NOMO-1 treated with dmso at 0.1 percent for 144 hours (cell line): ENCODE measurements at regions not wholly inside any gene's neighbourhood (a gene's known extent, or its start where the extent isn't known, plus 50 kb on each side); places are given as distances from the start of the nearest gene placed in this dataset.
"Not testable (repeated sequence)": the region's sequence is repeated elsewhere in the genome, so short reads cannot be mapped to it uniquely, and the experiment has no call there.

Experiments used
- DNase-seq: peaks from one replicate; lab custom pipeline; 2025; ENCODE audit not compliant: unreplicated experiment; lab: John Stamatoyannopoulos, UW

- DNase-seq = no peak
These were observed 393.8 kb downstream of the SMOC2 start for GRCh38 chr6:168834801-168835200.

DNA sequence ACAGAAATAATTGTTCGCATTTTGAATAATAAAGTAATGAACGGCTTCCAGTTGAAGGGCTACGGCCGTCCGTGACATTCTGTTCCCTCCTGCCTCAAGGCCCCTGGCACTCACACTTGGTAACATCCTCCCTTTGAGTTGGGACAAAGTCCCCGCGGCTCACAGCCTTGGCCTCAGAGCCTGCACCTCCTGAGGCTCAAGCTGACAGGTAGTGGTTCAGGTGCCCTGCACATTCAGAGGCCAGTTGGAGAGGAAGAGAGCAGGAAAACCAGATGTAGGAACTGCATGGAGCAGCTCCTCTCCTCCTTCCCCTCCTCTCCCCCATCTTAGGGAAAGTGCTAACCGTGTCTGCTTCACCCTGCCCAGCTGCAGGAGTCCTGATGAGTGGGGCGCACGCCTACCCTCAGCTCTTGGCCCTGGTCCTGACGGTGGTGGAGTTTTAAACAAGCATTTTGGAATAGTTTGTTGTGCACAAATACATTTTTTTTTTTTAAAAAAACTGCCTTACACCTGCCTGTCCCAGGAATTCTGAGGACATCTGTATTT is 393.1 kb downstream of the SMOC2 start:
- DNase-seq = no peak

- DNase-seq = no peak
These were observed 387.8 kb downstream of the SMOC2 start for GRCh38 chr6:168828800-168829199.

DNA sequence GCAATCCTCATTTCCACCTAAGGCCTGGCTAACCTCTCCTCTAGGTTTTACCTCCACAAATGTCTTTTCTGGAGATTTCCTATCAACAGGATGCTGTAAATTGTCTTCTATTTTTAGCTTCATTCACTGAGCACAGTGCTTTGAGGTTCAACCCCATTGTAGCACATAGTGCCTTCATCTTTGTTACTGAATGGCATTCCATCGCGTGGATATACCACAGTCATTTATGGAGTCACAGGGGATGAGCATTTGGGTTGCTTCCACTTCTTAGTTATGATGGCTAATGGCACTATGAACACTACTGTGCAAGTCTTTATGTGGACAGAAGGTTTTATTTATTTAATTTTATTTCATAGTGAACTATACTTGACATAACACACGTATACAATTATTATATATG is 387.1 kb downstream of the SMOC2 start:
- DNase-seq = no peak

DNA sequence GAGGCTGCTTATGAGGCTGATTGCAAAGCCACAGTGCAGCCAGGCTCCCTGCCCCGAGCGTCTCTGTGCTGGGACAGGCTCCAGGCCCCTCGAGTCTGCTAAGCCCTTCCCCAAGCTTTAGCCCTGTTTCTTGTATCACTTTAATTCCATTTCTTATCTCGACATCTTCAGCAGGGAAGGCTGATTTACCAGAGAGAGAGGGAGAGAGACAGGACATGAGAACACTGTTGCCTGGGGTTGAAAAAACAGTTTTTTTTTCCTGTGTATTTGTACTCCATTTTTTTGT is 386.5 kb downstream of the SMOC2 start:
- no peak for DNase-seq

- DNase-seq = no peak
These were observed 386.0 kb downstream of the SMOC2 start for GRCh38 chr6:168826726-168827585.

GRCh38 chr6:168826078-168826390 is 385.1 kb downstream of the SMOC2 start:
- no peak for DNase-seq

GRCh38 chr6:168825226-168826077 is 384.5 kb downstream of the SMOC2 start:
- no peak for DNase-seq

GRCh38 chr6:168823397-168824212 is 382.6 kb downstream of the SMOC2 start:
- no peak for DNase-seq

DNA sequence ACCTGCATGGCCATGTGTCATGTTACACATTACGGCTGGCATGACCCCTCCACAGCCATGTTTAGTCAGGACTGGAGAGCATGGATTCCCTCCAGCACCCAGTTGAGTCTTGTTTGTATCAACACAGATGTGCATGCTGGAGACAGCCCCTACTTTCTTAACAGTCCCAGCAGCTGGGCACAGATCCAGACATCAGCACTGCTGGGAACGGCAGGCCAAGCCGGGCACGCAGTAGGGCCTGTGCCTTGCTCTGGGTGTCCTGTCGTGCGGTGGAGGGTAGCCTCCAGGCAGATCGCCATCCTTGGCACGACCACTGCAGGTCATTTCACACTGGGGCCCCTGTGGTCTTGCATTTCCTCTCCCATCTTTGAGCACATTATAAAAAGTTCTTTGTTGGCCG is 381.4 kb downstream of the SMOC2 start:
- no peak for DNase-seq

- no peak for DNase-seq
These were observed 378.6 kb downstream of the SMOC2 start for GRCh38 chr6:168819546-168819945.

GRCh38 chr6:168817558-168818159 is 376.7 kb downstream of the SMOC2 start:
- no peak for DNase-seq

DNA sequence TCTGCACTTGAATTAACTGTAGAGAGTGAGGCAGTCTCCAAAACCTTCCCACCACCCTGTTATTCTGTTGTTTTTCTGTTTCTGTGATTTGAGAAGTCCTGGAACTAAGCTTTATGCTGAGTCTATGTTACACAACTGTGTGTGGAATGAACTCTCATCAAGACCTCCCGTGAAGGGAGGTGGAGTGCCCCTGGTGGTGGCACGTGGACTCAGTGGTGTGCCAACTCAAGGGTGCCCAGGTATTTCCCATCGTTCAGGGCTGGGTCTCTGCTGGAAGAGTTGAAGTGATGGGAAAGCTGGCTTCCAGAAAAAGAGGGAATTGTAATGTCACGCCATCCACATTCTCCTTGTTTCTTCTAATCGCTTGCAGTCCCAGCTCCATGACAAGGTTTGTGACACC is 374.2 kb downstream of the SMOC2 start:
- DNase-seq = no peak

- DNase-seq = no peak
These were observed 367.2 kb downstream of the SMOC2 start for GRCh38 chr6:168808232-168808631.

DNA sequence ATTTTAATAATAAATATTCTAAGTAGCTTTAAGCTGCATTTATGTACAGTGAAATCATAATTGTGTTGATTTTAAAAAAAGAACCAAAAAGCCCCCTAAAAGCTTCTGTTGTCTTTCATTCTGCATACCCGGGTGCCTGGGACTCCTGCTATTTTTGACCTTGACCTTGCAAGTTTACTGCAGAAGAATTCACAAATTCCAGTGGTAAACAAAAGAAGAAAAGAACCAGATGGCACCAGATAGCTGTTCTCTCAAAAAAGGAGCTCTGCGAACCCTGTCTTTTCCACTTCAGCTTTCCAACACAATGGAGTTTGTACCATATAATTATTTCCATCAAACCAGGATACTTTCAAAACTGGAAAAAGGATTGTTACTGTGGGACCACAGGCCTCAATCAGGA is 363.3 kb downstream of the SMOC2 start:
- no peak for DNase-seq

DNA sequence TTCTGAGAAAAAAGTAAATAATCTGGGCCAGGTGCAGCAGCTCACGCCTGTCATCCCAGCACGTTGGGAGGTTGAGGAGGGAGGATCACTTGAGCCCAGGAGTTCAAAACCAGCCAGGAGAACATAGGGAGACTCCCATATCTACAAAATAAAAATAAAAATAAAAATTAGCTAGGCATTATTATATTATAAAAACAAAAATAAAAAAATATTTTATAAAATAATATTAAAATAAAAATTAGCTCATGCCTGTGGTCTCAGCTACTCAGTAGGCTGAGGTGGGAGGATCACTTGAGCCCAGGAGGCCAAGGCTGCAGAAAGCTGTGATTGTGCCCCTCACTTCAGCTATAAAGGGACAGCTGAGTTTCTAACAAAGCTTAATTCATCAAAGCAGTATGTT is 362.9 kb downstream of the SMOC2 start:
- DNase-seq = no peak

- DNase-seq = no peak
These were observed 358.1 kb downstream of the SMOC2 start for GRCh38 chr6:168799067-168799466.

GRCh38 chr6:168796106-168796505 is 355.1 kb downstream of the SMOC2 start:
- no peak for DNase-seq

DNA sequence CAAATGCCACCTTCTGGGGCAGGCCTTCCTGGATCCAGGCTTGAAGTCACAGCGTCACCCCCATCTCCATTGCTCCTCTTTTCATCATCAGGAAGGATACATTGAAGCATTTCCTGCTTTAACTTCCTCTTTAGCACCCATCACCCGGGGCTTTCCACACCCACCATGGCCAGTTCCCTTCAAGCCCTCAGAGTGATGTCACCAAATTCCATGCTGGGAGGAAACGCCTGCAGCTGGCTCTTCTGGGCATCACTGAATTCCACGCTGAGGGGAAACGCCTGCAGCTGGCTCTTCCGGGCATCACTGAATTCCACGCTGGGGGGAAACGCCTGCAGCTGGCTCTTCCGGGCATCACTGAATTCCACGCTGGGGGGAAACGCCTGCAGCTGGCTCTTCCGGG is 354.6 kb downstream of the SMOC2 start:
- not testable (repeated sequence) for DNase-seq

GRCh38 chr6:168794491-168794890 is 353.5 kb downstream of the SMOC2 start:
- no peak for DNase-seq

DNA sequence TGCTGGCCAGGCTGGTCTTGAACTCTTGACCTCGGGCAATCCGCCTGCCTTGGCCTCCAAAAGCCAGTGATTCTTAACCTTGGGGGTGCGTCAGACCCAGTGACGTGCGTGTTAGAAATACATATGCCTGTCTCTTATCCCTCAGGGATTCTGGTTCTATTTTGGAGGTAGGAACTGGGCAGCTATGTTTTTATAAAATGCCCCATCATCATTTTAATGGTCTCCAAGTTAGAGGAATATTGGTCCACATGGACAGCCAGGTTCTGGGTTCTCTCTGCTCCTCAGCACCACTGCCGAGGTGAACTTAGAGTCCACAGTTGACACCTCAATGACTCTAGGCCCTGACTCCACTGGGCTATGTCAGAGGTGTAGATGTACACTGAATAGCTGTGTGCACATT is 352.7 kb downstream of the SMOC2 start:
- no peak for DNase-seq
